OCI-M2 (cell line): ENCODE measurements at regions not wholly inside any gene's neighbourhood (a gene's known extent, or its start where the extent isn't known, plus 50 kb on each side); places are given as distances from the start of the nearest gene placed in this dataset.

Source experiments
- DNase-seq: peaks from one replicate; lab custom pipeline; 2025; ENCODE audit not compliant: unreplicated experiment; lab: John Stamatoyannopoulos, UW

GRCh38 chr19:34824686-34825085 is 51.7 kb upstream of the ZNF599 start:
- DNase-seq, result no peak
